A172 (cell line): ENCODE measurements at regions not wholly inside any gene's neighbourhood (a gene's known extent, or its start where the extent isn't known, plus 50 kb on each side); places are given as distances from the start of the nearest gene placed in this dataset.
A peak's percentile ranks its signal among the peaks of the same experiment; 100 is the strongest.

Experiments
- DNase-seq: peaks from one replicate; pipeline ENCODE4 v3.0.0-alpha.2; 2015; ENCODE audit warnings: low spot score

- no peak for DNase-seq
These were observed 189.7 kb downstream of the MIAT start for GRCh38 chr22:26847046-26847445.

- DNase-seq = no peak
These were observed 190.4 kb downstream of the MIAT start for GRCh38 chr22:26847816-26848215.

- peak; percentile 61 for DNase-seq
These were observed 191.0 kb downstream of the MIAT start for GRCh38 chr22:26848244-26848920.

- DNase-seq = no peak
These were observed 192.2 kb downstream of the MIAT start for GRCh38 chr22:26849575-26849974.

- no peak for DNase-seq
These were observed 193.7 kb downstream of the MIAT start for GRCh38 chr22:26851125-26851524.

GRCh38 chr22:26852176-26852575 lies 194.8 kb downstream of the MIAT start:
- DNase-seq = no peak

GRCh38 chr22:26853071-26853470 lies 195.7 kb downstream of the MIAT start:
- no peak for DNase-seq

- DNase-seq = no peak
These were observed 196.1 kb downstream of the MIAT start for GRCh38 chr22:26853495-26853894.

- peak; percentile 10 for DNase-seq
These were observed 199.8 kb downstream of the MIAT start for GRCh38 chr22:26857169-26857568.

GRCh38 chr22:26860301-26860700 lies 202.9 kb downstream of the MIAT start:
- DNase-seq = no peak

GRCh38 chr22:26865021-26865420 lies 207.6 kb downstream of the MIAT start:
- DNase-seq = no peak

- no peak for DNase-seq
These were observed 226.0 kb downstream of the MIAT start for GRCh38 chr22:26883393-26883792.

- DNase-seq = no peak
These were observed 227.5 kb downstream of the MIAT start for GRCh38 chr22:26884921-26885320.

- DNase-seq = no peak
These were observed 228.3 kb downstream of the MIAT start for GRCh38 chr22:26885441-26886261.

- peak; percentile 76 for DNase-seq
These were observed 230.1 kb downstream of the MIAT start for GRCh38 chr22:26887456-26887855.

- DNase-seq = no peak
These were observed 230.5 kb downstream of the MIAT start for GRCh38 chr22:26887916-26888315.

GRCh38 chr22:26888887-26889286 lies 231.5 kb downstream of the MIAT start:
- no peak for DNase-seq

- DNase-seq = no peak
These were observed 232.4 kb downstream of the MIAT start for GRCh38 chr22:26889802-26890201.

- no peak for DNase-seq
These were observed 233.5 kb downstream of the MIAT start for GRCh38 chr22:26890870-26891269.

GRCh38 chr22:26891429-26891828 lies 234.0 kb downstream of the MIAT start:
- peak; percentile 25 for DNase-seq

GRCh38 chr22:26892166-26893041 lies 235.0 kb downstream of the MIAT start:
- no peak for DNase-seq
